OCI-LY3 (cell line): ENCODE measurements at regions not wholly inside any gene's neighbourhood (a gene's known extent, or its start where the extent isn't known, plus 50 kb on each side); places are given as distances from the start of the nearest gene placed in this dataset.

Source experiments
- H2AFZ ChIP-seq: fragments of 200-600, 300-600 bp; shearing (Covaris generic); 2 replicates; pipeline ENCODE4 v1.6.0; 2014; ENCODE audit warnings: antibody characterized with exemption, low read depth, low read length
- H3K27ac ChIP-seq: fragments of 200-600, 300-600 bp; sonication (generic); 2 replicates; pipeline ENCODE4 v1.5.1; 2014; ENCODE audit warnings: mild to moderate bottlenecking, low read length, moderate library complexity, mixed read lengths
- H3K27me3 ChIP-seq: fragments of 200-600, 300-600 bp; sonication (generic); 2 replicates; pipeline ENCODE4 v1.6.1; 2014; ENCODE audit warnings: low read depth, low read length, mixed read lengths
- H3K36me3 ChIP-seq: fragments of 200-600, 300-600 bp; sonication (generic); replicated peaks from 2 replicates; pipeline ENCODE3; 2014; ENCODE audit warnings: low read depth, low read length, mixed read lengths
- H3K4me1 ChIP-seq: fragments of 300-600, 200-600 bp; sonication (generic); 2 replicates; pipeline ENCODE4 v1.6.1; 2014; ENCODE audit warnings: low read length, mixed read lengths
- H3K4me2 ChIP-seq: fragments of 200-600, 300-600 bp; sonication (generic); 2 replicates; pipeline ENCODE4 v1.6.1; 2014; ENCODE audit warnings: low read length, mixed read lengths
- H3K4me3 ChIP-seq: fragments of 300-600, 200-600 bp; sonication (generic); 2 replicates; pipeline ENCODE4 v1.5.1; 2014; ENCODE audit warnings: antibody characterized with exemption, mild to moderate bottlenecking, low read length, moderate library complexity
- H3K79me2 ChIP-seq: fragments of 300-600, 200-600 bp; shearing (Covaris generic); 2 replicates; pipeline ENCODE4 v1.6.1; 2014; ENCODE audit warnings: mild to moderate bottlenecking, low read length, mixed read lengths
- H3K9ac ChIP-seq: fragments of 300-600, 200-600 bp; shearing (Covaris generic); 2 replicates; pipeline ENCODE4 v1.6.0; 2014; ENCODE audit warnings: mild to moderate bottlenecking, low read length, moderate library complexity
- H3K9me3 ChIP-seq: fragments of 200-600, 300-600 bp; shearing (Covaris generic); 2 replicates; pipeline ENCODE4 v1.6.1; 2014; ENCODE audit warnings: low read length, mixed read lengths; ENCODE audit not compliant: insufficient read depth
- H4K20me1 ChIP-seq: fragments of 200-600, 300-600 bp; sonication (generic); 2 replicates; pipeline ENCODE4 v1.6.1; 2016; ENCODE audit warnings: low read length, mixed read lengths; ENCODE audit not compliant: insufficient read depth
- CTCF ChIP-seq: fragments of 200-600, 300-600 bp; sonication (generic); IDR thresholded peaks from 2 replicates; pipeline ENCODE4 v1.5.1; 2014; ENCODE audit warnings: antibody characterized with exemption, low read length, low read depth
- EZH2phosphoT487 ChIP-seq: fragments of 200-600 bp; shearing (Covaris generic); IDR thresholded peaks from 2 replicates; pipeline ENCODE4 v1.6.1; 2018; ENCODE audit warnings: antibody characterized with exemption, mixed run types, low read depth

GRCh38 chr13:100946588-100946987 is 272.0 kb upstream of the TMTC4 start:
- no peak overlapping the region for H3K27ac ChIP-seq

GRCh38 chr13:100944791-100945345 is 270.3 kb upstream of the TMTC4 start:
- H3K4me3 ChIP-seq = no peak overlapping the region
- H3K36me3 ChIP-seq = no peaks in the 10 kb centered on the region
- no peak overlapping the region for H2AFZ ChIP-seq
- H3K27ac ChIP-seq = no peak overlapping the region
- no peak overlapping the region for H3K4me2 ChIP-seq
- no peaks in the 10 kb centered on the region for H3K4me1 ChIP-seq
- H3K27me3 ChIP-seq = peaks cover 23% of the 10 kb centered on the region
- TF ChIP-seq CTCF = no peak
- TF ChIP-seq EZH2phosphoT487 = no peak
- H3K9me3 ChIP-seq = no peaks in the 10 kb centered on the region
- H3K79me2 ChIP-seq = no peaks in the 10 kb centered on the region
- no peaks in the 10 kb centered on the region for H4K20me1 ChIP-seq
- H3K9ac ChIP-seq = no peak overlapping the region

More at GRCh38 chr13:100946588-100946987, 272.0 kb upstream of the TMTC4 start:
- peaks cover 11% of the 10 kb centered on the region for H3K27me3 ChIP-seq
- H3K4me2 ChIP-seq = no peak overlapping the region
- no peak overlapping the region for H3K4me3 ChIP-seq
- no peak overlapping the region for H3K9ac ChIP-seq
- H3K4me1 ChIP-seq = no peaks in the 10 kb centered on the region
- no peak for TF ChIP-seq EZH2phosphoT487
- no peak for TF ChIP-seq CTCF
- no peak overlapping the region for H2AFZ ChIP-seq
- no peaks in the 10 kb centered on the region for H4K20me1 ChIP-seq
- no peaks in the 10 kb centered on the region for H3K36me3 ChIP-seq
- H3K9me3 ChIP-seq = no peaks in the 10 kb centered on the region
- no peaks in the 10 kb centered on the region for H3K79me2 ChIP-seq

GRCh38 chr13:100942742-100943141 is 268.1 kb upstream of the TMTC4 start:
- H3K9ac ChIP-seq = no peak overlapping the region
- H3K4me3 ChIP-seq = no peak overlapping the region
- no peak overlapping the region for H2AFZ ChIP-seq
- H3K9me3 ChIP-seq = no peaks in the 10 kb centered on the region
- H3K79me2 ChIP-seq = no peaks in the 10 kb centered on the region
- peaks cover 23% of the 10 kb centered on the region for H3K27me3 ChIP-seq
- H3K36me3 ChIP-seq = no peaks in the 10 kb centered on the region
- H4K20me1 ChIP-seq = no peaks in the 10 kb centered on the region
- H3K4me2 ChIP-seq = no peak overlapping the region
- H3K27ac ChIP-seq = no peak overlapping the region
- TF ChIP-seq EZH2phosphoT487 (no peak), CTCF (no peak)
- H3K4me1 ChIP-seq = no peaks in the 10 kb centered on the region

- H3K4me1 ChIP-seq = no peaks in the 10 kb centered on the region
- no peak overlapping the region for H3K27ac ChIP-seq
- H3K27me3 ChIP-seq = peaks cover 24% of the 10 kb centered on the region
- no peaks in the 10 kb centered on the region for H3K9me3 ChIP-seq
- H3K4me2 ChIP-seq = no peak overlapping the region
- H3K9ac ChIP-seq = no peak overlapping the region
- H3K36me3 ChIP-seq = no peaks in the 10 kb centered on the region
- no peaks in the 10 kb centered on the region for H3K79me2 ChIP-seq
- H2AFZ ChIP-seq = no peak overlapping the region
- H4K20me1 ChIP-seq = no peaks in the 10 kb centered on the region
- no peak overlapping the region for H3K4me3 ChIP-seq
- TF ChIP-seq CTCF = no peak
- no peak for TF ChIP-seq EZH2phosphoT487
These were observed 267.1 kb upstream of the TMTC4 start for GRCh38 chr13:100941377-100942368.
